Calu3 (cell line): ENCODE measurements at regions not wholly inside any gene's neighbourhood (a gene's known extent, or its start where the extent isn't known, plus 50 kb on each side); places are given as distances from the start of the nearest gene placed in this dataset.
A peak's percentile ranks its signal among the peaks of the same experiment; 100 is the strongest.

Source experiments
- BruUV-seq: library from RNA; stranded (reverse); fragments of 400-500 nt; replicated peaks from 2 replicates; lab custom pipeline; 2021; lab: Mats Ljungman, UMichigan
- CTCF ChIA-PET: fragments of 300-600 bp; sonication (Branson Sonifier 250); formaldehyde crosslinking; loops from one replicate; lab custom pipeline; 2022; ENCODE audit warnings: antibody characterized with exemption; lab: Charles Lee
- DNase-seq: peaks from one replicate; pipeline ENCODE4 v3.0.0; 2022
- H3K27ac Mint-ChIP-seq: one replicate; pipeline ENCODE4 v1.8.0; 2022; ENCODE audit warnings: mixed read lengths; ENCODE audit not compliant: unreplicated experiment
- H3K27me3 Mint-ChIP-seq: one replicate; pipeline ENCODE4 v1.8.0; 2022; ENCODE audit warnings: mixed read lengths; ENCODE audit not compliant: unreplicated experiment
- H3K36me3 Mint-ChIP-seq: one replicate; pipeline ENCODE4 v1.8.0; 2022; ENCODE audit warnings: mild to moderate bottlenecking, moderate library complexity, mixed read lengths; ENCODE audit not compliant: insufficient read depth, unreplicated experiment
- H3K4me1 Mint-ChIP-seq: one replicate; pipeline ENCODE4 v1.8.0; 2022; ENCODE audit warnings: mild to moderate bottlenecking, low read depth, mixed read lengths; ENCODE audit not compliant: unreplicated experiment
- H3K4me3 Mint-ChIP-seq: one replicate; pipeline ENCODE4 v1.8.0; 2022; ENCODE audit warnings: mild to moderate bottlenecking, low read depth, moderate library complexity, mixed read lengths; ENCODE audit not compliant: unreplicated experiment
- H3K9me3 Mint-ChIP-seq: one replicate; pipeline ENCODE4 v1.8.0; 2022; ENCODE audit warnings: low read depth, mixed read lengths; ENCODE audit not compliant: unreplicated experiment
- intact Hi-C: fragments of 100-400 bp; cut with micrococcal nuclease; formaldehyde crosslinking; loops from one replicate; pipeline ENCODE4 v1.10.0; 2022; ENCODE audit not compliant: unreplicated experiment
- TF ChIP-seq, protein P1 (sequence below): fragments of 200-600 bp; IDR thresholded peaks from one replicate; pipeline ENCODE4 v1.8.0; 2022; ENCODE audit warnings: antibody characterized with exemption; ENCODE audit not compliant: unreplicated experiment

DNA sequence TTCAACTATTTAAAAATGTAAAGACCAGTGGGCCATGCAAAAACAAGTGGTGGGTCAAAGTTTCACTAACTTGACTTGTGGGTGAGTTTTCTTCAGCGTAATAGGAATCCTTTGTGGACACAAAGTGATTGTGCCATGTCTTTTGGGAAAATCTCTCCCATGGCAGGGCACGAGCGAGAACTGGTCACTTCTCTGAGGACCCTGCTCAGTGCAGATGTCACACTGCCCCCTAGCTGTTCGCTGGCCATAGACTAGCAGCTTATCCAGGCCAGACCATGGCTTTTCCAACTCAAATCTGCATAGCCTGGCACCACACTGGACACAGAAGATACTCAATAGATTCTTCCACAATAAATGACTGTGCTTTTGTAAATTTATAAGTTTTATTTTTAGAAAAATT lies 306.0 kb upstream of the CCL2 start:
- DNase-seq = peak; percentile 13
- BruUV-seq = no TSS peak
- no peaks in the 10 kb centered on the region for H3K4me1 Mint-ChIP-seq
- H3K27me3 Mint-ChIP-seq = peaks cover 51% of the 10 kb centered on the region
- H3K27ac Mint-ChIP-seq = no peak overlapping the region
- H3K4me3 Mint-ChIP-seq = no peak overlapping the region
- CTCF ChIA-PET = no interaction called here
- H3K9me3 Mint-ChIP-seq = no peaks in the 10 kb centered on the region
- TF ChIP-seq, protein P1, sequence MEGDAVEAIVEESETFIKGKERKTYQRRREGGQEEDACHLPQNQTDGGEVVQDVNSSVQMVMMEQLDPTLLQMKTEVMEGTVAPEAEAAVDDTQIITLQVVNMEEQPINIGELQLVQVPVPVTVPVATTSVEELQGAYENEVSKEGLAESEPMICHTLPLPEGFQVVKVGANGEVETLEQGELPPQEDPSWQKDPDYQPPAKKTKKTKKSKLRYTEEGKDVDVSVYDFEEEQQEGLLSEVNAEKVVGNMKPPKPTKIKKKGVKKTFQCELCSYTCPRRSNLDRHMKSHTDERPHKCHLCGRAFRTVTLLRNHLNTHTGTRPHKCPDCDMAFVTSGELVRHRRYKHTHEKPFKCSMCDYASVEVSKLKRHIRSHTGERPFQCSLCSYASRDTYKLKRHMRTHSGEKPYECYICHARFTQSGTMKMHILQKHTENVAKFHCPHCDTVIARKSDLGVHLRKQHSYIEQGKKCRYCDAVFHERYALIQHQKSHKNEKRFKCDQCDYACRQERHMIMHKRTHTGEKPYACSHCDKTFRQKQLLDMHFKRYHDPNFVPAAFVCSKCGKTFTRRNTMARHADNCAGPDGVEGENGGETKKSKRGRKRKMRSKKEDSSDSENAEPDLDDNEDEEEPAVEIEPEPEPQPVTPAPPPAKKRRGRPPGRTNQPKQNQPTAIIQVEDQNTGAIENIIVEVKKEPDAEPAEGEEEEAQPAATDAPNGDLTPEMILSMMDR = no peak
- intact Hi-C loops = loop anchor here (2.0 kb wide), 1 partner anchor 170 kb away; no protein-coding TSS in a partner anchor
- H3K36me3 Mint-ChIP-seq = no peaks in the 10 kb centered on the region

DNA sequence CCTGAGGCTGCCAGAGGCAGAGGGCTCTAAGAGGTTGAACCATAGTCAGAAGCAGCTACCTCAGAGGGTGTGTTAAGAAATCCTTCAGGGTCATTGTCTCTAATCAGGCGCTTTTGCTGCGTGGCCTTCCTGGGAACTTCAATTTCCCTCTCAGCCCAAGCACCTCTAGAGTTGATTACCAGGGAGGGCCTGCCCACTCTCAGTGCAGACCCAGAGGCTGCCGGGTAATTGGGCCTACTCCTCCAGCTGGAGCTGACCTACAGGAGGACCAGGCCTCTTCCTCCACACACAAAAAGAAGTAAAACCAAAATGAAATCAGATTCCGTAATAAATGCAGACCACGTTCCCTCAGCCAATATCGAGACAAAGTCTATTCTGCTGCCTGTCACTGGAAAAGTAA lies 305.0 kb upstream of the CCL2 start:
- no TSS peak for BruUV-seq
- H3K4me1 Mint-ChIP-seq = no peaks in the 10 kb centered on the region
- no peak overlapping the region for H3K27ac Mint-ChIP-seq
- no peak overlapping the region for H3K4me3 Mint-ChIP-seq
- DNase-seq = no peak
- CTCF ChIA-PET = no interaction called here
- no peaks in the 10 kb centered on the region for H3K9me3 Mint-ChIP-seq
- TF ChIP-seq, protein P1 = no peak
- no peaks in the 10 kb centered on the region for H3K36me3 Mint-ChIP-seq
- intact Hi-C loops = no loop called here
- H3K27me3 Mint-ChIP-seq = peaks cover 43% of the 10 kb centered on the region

DNA sequence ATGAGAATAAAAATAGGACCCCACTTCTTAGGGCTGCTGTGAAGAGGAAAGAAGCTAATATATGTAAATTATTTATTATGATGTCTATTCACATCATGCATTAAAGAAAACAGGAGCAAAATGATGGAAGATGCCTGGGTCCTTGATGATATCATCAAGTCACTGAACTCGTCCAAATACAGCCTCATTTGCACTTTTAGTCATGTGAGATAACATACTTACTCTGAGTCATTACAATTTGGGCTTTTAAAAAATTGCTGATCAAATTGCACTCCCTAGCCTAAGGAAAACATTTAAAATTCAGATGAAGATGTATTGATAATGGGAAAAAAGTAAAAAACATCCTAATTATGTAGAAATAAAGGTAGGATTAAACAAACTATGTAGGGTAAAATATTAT lies 302.7 kb upstream of the CCL2 start:
- intact Hi-C loops = no loop called here
- TF ChIP-seq, protein P1 = no peak
- no TSS peak for BruUV-seq
- no peak for DNase-seq
- Mint-ChIP-seq H3K4me1 (no peaks in the 10 kb centered on the region), H3K4me3 (no peak overlapping the region), H3K27ac (no peak overlapping the region), H3K9me3 (no peaks in the 10 kb centered on the region), H3K27me3 (peaks cover 19% of the 10 kb centered on the region), H3K36me3 (no peaks in the 10 kb centered on the region)
- CTCF ChIA-PET = no interaction called here

DNA sequence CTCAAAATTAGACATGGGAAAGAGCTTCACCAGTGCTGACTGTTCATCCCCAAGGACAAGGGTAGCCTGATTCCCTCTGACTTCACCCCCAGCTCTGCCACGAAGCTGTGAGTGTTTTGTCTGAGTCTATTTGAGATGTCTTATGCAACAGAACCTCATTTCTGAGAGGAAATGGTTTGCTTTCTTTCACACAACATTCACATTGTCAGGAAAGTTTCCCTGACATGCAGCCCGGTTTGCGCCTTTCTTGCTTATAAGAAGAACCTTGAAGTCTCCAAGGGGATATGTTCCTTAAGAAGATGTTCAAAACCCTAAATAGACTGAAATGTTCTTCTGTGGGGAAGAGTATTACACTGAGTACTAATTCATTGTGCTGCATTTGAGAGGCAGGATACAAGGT lies 300.5 kb upstream of the CCL2 start:
- intact Hi-C loops = no loop called here
- CTCF ChIA-PET = no interaction called here
- Mint-ChIP-seq H3K36me3 (no peaks in the 10 kb centered on the region), H3K27me3 (peaks cover 13% of the 10 kb centered on the region), H3K4me1 (no peaks in the 10 kb centered on the region), H3K9me3 (no peaks in the 10 kb centered on the region), H3K4me3 (no peak overlapping the region), H3K27ac (no peak overlapping the region)
- TF ChIP-seq, protein P1 = no peak
- no peak for DNase-seq
- no TSS peak for BruUV-seq
